LHCN-M2 (cell line): ENCODE measurements at regions not wholly inside any gene's neighbourhood (a gene's known extent, or its start where the extent isn't known, plus 50 kb on each side); places are given as distances from the start of the nearest gene placed in this dataset.
"Not testable (repeated sequence)": the region's sequence is repeated elsewhere in the genome, so short reads cannot be mapped to it uniquely, and the experiment has no call there.

Source experiments
- DNase-seq: peaks from one replicate; pipeline ENCODE4 v3.0.0-alpha.2; 2012; ENCODE audit warnings: low read depth

DNA sequence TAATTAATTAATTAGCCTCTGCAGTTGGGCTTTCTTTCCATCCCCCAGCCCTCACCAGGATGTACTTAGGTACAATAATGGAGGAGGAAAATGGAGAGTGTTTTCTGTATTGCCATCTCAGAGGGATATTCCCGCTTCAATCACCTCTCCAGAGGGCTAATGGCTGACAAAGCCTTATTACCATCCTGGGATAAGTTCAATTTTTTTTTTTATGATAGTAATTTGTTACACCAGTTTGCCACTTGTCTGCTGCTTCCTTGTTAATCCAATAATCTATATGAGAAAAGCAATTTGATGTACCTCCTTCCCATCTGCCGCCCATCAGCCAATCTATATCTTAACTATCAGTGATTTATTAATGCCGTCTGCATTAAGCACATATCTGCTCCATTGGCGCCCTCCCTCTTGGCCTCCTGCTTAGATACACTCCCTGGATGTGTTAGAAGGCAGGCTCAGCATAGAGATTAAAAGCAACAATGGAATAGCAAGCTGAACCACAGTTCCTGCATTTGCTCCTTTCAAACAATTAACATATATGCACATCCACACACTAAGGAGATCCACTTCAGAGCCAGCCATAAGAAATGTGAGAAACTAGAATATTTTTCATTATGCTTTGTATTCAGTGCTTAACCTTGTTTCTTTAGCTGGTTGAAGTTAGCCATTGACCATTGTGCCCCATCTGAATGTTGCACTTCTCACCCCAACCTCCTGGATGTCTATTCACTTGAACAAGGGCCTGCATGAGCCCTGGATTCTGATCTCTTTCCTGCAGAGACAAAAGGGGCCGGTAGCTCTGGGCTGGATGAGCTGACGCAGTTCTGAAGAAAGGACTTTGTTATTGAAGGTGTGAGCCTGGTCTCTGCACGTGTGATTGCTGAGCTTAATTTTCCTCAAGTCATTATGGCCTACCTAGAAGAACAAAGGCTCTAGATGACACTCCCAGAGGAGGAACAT is 237.3 kb upstream of the GAP43 start:
- no peak for DNase-seq

DNA sequence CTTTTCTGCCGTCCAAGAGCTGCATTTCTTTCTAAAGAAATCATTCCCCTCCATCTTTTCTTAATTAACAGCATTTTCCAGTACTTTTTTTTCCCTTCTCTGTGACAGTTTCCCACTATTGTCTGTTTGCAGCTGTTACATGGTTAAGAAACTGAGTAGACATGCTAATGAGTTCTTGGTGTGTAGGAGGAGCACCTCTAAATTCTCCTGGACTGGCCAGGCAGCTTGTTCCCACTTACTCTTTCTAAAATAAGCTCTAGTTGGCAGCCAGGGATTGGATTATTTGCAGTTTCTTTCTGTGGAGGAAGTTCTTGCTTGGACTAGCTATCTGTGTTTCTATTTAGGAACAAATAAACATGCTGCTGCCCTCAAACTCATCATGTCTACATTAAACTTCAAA is 235.1 kb upstream of the GAP43 start:
- peak; percentile 92 for DNase-seq

DNA sequence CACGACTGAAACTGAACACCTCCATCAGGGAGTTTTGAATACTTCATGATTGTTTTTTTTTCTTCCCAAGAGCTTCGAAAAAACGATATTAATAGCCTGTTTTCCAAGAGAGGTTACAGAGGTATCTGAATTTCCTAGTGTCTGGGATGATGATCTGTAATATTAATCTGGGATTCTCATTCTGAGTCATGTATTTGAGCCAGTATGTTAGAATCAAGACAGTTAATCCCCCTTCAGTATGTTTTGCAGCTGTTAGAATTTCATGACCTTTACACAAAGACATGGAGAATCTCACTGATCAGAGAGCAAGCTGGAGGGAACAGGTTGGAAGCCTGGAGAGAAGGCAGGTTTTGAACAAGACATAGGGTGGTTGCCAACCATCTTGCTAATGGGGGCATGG is 234.5 kb upstream of the GAP43 start:
- peak; percentile 97 for DNase-seq

DNA sequence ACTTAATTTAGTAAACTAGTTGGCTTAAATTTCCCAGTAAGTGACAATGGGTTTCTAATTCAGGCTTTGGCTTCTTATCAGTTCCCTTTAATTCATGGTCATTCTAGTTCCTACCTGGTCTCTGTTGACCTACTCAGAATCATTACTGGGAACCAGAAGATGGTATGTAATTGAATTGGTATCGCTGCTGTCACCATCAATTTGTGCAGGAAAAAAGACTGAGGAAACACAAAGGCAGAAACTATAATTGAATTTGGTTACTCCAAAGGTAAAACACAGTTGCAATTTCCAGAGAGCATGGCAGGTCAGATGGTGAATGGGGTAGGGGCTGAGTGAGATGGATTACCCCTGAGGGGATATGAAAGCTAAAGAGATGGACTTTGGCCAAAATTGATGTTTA is 226.5 kb upstream of the GAP43 start:
- DNase-seq = no peak

DNA sequence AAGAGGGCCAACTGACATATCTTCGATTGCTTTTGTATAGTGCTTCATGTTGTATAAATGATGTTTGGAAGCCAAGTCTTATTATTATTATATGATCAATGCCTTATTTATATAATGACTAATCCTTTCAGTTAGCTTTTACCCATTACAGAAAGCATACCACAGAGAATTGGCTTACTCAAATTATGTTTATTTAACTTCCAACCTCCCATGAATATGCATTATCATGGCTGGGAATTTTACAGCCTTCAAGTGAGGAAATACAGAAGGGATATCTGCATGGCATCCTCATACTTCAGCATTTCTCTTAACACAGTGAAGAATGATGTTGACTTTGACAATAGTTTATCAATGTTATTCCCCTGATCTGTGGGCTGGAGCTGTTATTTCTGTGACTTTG is 225.9 kb upstream of the GAP43 start:
- DNase-seq = no peak

DNA sequence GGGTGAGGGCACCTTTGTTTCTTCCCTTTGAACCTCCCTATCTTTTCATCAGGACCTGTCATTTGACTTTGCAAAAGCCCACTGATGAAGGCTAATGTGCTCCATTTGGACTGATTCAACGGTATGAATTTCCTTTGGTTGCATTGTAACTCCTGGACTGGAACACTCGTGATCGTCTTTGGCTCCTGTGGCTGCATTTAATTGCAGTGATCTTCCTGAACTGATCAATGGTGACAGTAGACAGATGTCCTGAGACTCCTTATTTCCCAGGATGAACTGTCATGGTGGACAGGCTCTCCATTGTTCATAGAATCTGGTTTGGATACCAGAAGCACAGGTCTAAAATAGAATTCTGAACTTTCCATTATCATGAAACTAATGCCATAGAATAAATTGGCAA is 224.8 kb upstream of the GAP43 start:
- no peak for DNase-seq

DNA sequence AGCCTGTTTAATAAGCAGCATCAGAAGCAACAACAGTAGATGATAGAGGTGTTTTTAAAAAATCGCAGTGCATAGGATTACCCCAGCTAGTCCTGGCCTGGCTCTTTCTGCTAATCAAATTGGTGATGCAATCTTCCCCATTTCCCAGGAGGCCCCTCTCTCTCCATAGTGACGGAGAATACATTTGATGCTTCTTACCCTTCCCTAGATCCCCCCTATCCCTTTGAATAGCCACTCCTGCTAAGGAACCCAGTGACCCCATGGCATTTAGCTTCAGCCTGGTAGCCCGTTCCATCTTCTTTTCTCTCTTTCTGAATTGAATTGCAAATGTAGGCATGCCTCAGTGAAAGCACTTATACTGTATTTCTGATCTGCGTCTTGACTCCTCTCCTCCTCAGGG is 223.6 kb upstream of the GAP43 start:
- no peak for DNase-seq

DNA sequence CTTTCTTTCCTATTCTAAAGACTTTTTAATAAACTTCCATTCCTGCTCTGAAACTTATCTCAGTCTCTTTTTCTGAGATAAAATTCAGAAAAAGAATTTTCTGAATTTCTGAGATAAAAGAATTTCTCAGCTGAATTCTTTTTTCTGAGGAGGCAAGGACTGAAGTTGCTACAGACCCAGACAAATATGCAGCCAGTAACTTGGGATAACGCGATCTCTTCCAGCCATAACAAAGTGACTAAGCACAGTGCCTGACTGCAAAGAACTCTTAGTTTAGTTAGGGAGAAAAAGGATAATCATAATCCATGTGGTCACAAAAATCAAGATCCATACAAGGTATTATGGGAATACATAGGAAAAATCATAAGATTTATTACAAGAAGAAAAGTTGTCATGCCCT is 222.0 kb upstream of the GAP43 start:
- peak; percentile 81 for DNase-seq

DNA sequence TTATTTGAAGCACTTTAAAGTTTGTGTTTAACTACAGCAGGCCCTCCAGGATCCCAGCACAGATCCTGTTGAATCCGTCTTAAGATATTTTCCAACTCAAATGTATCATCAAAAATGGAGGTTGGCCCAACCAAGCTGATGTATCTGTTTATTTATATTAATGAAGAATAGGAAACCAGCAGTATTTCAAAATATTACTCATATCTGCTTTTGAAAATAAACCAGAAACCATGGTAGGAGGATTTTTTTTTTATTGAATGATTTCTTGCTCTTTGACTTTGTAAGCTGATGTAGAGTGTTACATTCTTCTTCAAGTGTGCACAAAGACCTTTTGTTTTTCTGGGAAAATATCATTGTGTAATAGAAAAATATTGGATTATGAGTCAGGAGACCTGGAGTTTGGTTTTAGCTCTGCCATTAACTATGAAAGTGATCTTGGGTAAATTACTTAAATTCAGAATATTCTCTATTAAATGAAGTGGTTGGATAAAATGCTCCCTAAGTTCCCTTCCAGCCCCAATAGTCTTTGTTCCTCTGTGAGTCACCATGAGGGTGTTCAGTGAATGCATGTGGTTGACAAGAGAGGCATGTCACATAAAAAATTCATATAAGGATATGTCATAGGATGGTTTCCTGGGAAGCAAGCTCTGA is 221.3 kb upstream of the GAP43 start:
- peak; percentile 91 for DNase-seq

DNA sequence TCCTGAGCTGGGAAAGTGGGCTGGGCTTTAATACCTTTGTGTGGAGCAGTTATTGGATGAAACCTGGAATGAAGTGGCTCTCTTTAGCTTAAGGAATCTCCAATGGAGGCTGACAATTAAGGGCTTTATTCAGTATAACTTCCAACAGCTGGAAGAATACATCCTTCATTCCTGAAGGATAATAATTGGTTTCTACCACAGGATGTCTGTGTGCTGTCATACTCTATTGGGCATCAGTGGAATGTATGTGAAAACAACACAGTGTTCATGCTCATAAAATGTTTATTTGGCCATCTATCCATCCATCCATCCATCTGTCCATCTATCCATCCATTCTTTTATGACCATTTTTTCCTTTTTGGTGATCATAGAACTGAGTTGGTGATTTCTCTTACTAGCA is 220.7 kb upstream of the GAP43 start:
- peak; percentile 76 for DNase-seq

DNA sequence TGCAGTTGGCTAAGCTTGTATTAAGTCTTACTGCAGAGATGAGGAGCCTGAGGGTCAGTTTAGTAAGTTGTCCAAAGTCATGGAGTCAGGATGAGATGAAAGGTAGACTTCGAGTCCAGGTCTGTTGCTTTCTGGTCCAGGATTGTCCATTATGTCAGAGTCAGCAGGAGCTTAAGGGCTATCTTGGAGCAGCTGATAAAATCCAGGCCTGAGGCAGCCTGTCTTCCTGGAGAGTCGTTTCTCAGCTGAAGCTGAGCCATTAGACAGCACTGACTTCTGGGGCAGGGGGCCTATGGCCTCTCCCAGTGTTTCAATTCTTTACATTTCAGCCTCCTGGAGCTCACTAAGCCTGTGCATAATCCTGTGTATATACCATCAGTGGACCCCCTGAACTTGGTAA is 219.5 kb upstream of the GAP43 start:
- no peak for DNase-seq

DNA sequence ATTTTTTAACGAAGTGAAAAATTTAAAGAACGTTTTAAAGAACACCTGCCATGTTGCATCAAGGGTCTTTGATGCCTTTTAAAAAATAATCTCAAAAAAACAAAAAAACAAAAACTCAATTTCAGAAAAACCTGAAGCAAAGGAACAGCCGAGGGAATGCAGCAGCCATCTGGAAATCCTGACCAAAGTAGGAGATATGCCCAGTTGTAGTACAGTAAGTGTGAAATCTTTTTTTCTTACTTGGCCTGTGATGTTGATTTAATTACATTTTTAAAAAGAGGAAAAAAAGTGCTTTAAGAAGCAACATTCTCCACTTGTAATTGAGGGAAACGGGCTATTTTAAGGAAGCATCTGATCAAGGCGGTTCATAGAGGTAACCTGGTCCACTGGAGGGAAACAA is 213.7 kb upstream of the GAP43 start:
- DNase-seq = no peak

DNA sequence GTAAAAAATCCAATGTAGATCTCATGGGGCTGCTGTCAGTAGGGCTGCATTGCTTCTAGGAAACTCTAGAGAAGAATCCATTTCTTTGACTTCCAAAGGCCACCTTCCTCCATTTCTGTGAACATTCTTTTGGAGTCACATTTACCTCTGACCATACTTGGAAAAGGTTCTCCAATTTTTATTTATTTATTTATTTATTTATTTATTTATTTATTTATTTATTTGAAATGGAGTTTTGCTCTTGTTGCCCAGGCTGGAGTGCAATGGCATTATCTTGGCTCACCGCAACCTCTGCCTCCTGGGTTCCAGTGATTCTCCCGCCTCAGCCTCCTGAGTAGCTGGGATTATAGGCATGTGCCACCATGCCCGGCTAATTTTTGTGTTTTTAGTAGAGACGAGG is 208.7 kb upstream of the GAP43 start:
- not testable (repeated sequence) for DNase-seq

DNA sequence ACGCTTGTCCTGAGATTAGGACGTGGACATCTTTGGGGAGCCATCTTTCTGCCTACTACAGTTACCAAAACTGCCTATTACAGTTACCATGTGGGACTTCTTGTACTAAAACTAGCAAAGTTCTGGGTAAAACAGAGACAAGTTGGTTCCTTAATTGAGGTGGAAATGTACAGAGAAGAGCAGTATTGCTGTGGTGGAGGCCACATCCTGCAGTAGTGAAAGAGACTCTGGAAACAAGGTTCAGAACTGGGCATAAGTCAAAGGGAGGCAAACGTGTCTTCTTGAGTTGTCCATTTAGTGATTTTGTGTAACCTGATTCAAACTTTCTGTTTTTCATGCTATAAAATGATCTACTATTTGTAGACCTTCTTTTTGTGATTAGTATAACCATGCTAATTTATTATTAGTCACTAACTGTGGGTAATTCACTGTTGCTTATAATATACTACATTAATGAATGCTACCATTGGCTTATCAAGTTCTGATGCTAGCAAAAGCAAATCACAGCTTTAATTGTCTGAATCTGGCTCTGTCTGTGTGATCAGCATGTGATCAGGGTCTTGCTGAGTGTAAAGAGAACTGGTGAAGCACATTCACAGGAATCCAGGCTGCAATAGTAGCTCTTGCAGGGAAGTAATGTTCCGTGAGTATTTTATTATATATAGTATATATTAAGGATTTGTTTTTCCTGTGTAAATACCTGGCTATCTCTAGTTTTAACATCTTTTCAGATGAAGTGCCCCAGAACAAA is 207.9 kb upstream of the GAP43 start:
- DNase-seq = no peak

DNA sequence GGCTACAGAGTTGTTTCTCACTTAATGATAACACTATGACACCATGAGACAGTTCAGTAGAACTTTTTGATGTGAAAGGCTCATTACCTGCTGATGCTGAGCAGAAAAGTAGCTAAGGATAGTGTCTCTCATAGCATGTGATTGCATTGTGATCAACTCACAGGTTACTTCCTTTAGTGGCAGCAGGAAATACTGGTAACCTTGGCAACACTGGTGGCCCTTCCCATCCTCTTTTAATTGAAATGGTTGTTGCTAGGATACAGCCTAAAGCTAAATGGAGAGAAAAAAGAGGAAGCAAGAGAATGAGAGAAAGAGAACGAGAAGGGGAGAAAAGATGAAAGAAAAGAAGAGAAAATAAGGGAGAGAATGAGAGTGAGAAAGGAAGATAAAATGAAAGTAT is 204.7 kb upstream of the GAP43 start:
- DNase-seq = no peak

DNA sequence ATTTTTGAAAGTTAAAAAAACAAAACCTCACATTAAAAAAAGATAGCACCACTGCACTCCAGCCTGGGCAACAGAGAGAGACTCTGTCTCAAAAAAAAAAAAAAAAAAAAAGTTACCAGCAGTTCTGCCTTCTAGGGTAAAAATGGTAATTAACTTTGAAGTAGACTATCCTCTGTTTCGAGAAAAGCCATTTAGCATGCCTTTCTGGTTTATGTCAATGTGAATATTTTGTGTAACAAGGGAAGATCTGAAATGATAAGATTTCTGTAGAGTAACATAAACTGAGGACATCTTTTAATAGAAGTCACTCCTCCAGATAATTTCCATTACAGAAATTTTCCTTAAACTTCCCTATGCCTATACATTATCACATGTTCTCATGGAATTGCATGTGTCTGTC is 203.2 kb upstream of the GAP43 start:
- no peak for DNase-seq

DNA sequence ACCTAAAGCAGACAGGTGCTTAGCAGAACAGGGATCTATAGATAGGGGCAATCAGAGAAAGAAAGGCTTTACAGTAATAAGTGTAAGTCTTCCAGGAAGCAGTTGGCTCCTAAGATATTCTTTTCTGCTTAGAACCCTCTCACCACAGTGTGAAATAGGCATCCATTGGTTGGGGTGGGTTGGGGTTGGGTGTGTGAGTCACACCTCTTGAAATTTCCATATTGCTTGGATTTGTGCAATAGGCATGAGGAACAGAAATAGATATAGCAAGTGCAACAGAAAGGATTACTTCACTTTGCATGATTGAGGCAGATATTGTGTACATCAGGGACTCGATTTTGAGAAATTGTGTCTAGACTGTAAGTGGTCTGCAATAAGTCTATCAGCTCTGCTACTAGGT is 200.1 kb upstream of the GAP43 start:
- peak; percentile 20 for DNase-seq

DNA sequence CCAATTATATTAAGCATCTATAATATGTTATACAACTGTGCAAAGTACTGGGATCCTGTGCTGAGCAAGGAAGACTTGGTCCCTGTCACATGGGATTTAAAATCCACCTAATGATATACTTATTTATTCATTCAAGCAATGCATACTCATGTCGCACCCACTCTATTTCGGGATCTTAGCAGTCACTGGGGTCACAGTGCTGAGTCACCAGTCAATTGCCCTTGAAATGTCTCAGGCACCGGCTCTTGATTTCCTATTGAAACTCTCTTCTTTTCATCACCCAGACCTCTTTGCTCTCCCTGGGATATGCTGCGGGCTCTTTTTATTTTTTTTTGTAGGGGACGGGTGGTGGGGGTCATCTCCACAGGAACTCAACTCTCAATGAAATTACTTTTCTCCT is 194.5 kb upstream of the GAP43 start:
- no peak for DNase-seq

DNA sequence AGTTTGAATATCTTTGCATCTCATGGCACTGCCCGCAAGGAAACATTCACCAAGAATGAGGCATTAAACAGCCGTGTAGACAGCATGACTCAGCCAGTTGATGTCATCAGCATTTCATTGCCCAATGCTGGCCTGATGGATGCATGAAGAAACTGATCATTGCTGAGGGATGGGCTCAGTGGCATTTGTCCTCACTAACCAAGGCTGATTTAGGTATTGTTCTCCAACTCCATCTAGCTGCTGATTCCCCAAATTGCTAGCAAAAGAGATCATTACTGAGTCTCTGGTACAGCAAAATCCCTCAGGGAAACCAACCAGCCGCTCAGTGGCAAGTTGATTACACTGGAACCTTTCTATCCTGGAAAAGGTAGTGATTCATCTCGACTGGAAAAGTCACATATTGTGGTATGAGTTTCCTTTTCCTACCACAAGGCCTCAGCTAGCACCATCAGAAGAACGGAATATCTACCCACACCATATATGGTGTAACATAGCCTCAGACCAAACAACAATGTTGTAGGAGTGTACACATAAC is 186.5 kb upstream of the GAP43 start:
- DNase-seq = peak; percentile 99

DNA sequence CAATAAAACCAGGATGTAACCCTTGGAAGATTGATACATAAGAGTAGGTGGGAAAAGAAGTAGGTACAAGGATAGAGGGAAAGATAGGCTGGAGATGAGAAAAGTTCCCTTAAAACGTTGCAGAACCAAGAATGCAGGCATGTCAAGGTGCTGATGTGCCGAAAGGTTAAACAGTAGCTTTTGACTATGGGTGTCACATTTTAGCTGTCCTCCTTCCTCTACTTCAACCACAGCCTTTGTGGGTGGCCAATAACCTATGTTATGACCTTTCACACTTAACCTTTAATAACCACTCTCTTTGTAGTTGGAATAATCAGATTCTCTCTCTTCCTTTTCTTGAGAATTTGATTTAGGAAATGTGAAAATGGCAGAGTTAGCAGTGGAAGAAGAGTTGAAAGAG is 184.5 kb upstream of the GAP43 start:
- no peak for DNase-seq

DNA sequence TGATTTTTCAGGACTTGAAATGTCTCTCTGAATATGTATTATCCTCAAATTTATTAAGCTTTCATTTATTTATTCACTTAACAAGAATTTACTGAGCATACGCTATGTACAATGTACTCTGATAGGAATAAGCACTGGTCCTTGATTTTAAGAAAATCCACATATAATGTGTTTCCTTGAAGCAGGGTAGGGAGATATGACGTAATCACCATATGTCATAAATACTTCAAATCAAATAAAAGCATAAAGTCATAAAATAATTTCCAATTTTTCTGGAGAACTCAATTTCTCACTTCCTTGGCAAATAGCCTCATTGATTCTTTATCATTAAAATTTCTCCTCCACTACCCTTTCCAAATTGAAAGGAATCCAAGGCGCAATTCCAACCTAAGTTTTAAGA is 177.8 kb upstream of the GAP43 start:
- DNase-seq = no peak

DNA sequence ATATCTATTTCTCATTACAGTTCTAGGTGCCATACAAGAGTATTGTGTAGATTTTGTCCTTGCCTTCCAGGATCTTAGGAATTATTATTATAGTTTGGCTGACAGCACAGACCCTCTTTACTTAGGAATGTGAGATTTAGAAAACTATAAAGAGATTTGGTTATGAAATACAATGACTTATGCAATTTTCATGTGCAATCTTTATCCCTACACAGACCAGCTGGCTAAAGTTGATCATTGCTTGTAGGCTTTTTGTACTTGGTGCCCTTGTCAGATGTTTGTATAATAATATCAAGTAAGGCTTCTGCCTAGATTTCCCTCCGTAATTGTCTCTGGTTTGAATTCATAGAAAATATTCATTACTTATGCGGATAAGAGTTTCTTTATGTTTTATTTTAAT is 174.5 kb upstream of the GAP43 start:
- DNase-seq = no peak
